SH-SY5Y (cell line): ENCODE measurements at regions not wholly inside any gene's neighbourhood (a gene's known extent, or its start where the extent isn't known, plus 50 kb on each side); places are given as distances from the start of the nearest gene placed in this dataset.

Experiments
- GATA2 ChIP-seq: IDR thresholded peaks from 2 replicates; pipeline ENCODE4 v1.6.1; 2011; ENCODE audit warnings: mild to moderate bottlenecking, low read depth, low read length
- GATA3 ChIP-seq: IDR thresholded peaks from 2 replicates; pipeline ENCODE4 v1.6.1; 2011; ENCODE audit warnings: low read depth, mild to moderate bottlenecking, low read length, moderate library complexity

DNA sequence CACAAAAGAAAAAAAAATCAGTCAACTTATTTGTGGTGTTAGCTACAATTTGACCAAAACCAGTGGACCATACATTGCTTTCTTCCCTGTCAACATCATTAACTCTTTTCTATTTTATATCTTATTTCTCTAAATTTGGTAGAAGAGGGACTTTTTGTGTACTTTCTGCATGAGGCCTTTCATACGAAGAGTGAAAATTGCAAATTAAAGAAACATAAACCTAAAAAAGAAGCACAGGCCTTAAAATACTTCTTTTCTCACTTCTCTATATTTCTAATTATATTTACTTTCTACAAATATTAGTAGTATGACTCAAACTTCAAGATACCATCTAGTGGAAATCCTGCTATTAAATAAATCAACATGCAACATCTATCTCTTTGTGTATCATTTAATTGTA is 1073.4 kb upstream of the ZEB2 start:
- TF ChIP-seq GATA3 (no peak), GATA2 (no peak)
